ENCODE measurements at regions not wholly inside any gene's neighbourhood (a gene's known extent, or its start where the extent isn't known, plus 50 kb on each side); places are given as distances from the start of the nearest gene placed in this dataset.

- no peak for TF ChIP-seq CTCF (IDR thresholded peaks at IDR 0.05)
- no peak for DNase-seq
- intact Hi-C loops (cut with micrococcal nuclease), result no loop called here
- Mint-ChIP-seq H3K36me3 (ENCODE audit: low read depth) (no peaks in the 10 kb centered on the region), H3K27me3 (peaks cover 1% of the 10 kb centered on the region), H3K4me1 (ENCODE audit: low read depth) (no peaks in the 10 kb centered on the region), H3K9me3 (no peaks in the 10 kb centered on the region), H3K4me3 (no peak overlapping the region), H3K27ac (no peak overlapping the region)
- no peak for ATAC-seq
- ChIA-PET CTCF (no interaction called here), POLR2A (no interaction called here)
These were observed 169.3 kb downstream of the MACROH2A1 start for GRCh38 chr5:135229679-135230132.

DNA sequence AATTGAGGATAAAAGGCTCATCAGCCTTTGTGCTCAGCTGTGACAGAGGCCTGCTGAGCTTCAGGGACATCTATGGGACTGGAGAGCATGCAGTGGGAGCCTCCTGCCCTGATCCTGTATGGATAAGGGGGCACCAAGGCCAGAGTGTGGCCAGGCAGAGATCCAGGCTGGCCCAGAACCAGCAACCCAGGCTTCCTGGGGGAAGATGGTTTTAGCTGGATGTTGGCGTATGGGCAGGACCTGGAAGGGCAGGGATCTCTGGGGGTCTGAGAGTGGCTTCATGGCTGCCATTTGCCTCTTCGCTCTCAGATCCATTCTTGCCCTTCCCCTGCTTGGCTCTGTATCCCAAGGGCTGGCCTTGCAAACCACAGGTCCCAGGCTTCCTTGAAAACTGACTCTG lies 169.9 kb downstream of the MACROH2A1 start:
- ChIA-PET POLR2A (no interaction called here), CTCF (no interaction called here)
- Mint-ChIP-seq H3K4me1 (ENCODE audit: low read depth) (no peaks in the 10 kb centered on the region), H3K4me3 (no peak overlapping the region), H3K27ac (no peak overlapping the region), H3K27me3 (peaks cover 1% of the 10 kb centered on the region), H3K36me3 (ENCODE audit: low read depth) (no peaks in the 10 kb centered on the region), H3K9me3 (no peaks in the 10 kb centered on the region)
- intact Hi-C loops (cut with micrococcal nuclease), result no loop called here
- ATAC-seq (no peak), DNase-seq (no peak)
- TF ChIP-seq CTCF (IDR thresholded peaks at IDR 0.05), result no peak

DNA sequence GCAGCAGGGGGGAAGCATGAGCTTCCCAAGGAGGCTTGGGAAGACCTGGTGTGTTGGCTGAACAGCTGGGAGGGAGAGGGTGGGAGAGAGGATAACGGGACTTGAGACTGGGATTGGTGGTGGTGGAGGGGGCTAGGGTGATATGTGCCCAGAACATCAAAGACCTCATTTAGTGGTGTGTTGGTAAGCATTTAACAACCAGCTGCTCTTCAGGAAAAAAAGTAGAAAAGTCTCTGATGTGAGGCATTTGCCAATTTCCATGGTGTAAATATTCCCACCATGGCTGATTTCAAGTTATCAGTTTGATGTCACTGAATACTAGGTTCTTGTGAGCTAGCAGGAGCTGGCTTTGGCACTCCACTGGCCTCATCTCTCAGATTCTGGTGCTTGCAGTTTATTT lies 170.8 kb downstream of the MACROH2A1 start:
- POLR2A ChIA-PET, result no interaction called here
- Mint-ChIP-seq H3K36me3 (ENCODE audit: low read depth) (no peaks in the 10 kb centered on the region), H3K4me1 (ENCODE audit: low read depth) (no peaks in the 10 kb centered on the region), H3K27ac (no peak overlapping the region), H3K4me3 (no peak overlapping the region), H3K9me3 (no peaks in the 10 kb centered on the region), H3K27me3 (peaks cover 1% of the 10 kb centered on the region)
- CTCF ChIA-PET, result interaction anchor here (1.4 kb wide), 1 partner anchor 9 kb away, joined by 4 read pairs; no protein-coding TSS in a partner anchor
- no peak for TF ChIP-seq CTCF (IDR thresholded peaks at IDR 0.05)
- intact Hi-C loops (cut with micrococcal nuclease), result no loop called here
- ATAC-seq, result no peak
- DNase-seq, result no peak

- ATAC-seq, result no peak
- CTCF ChIA-PET, result interaction anchor here (1.4 kb wide), 1 partner anchor 10 kb away, joined by 4 read pairs; no protein-coding TSS in a partner anchor
- Mint-ChIP-seq H3K27ac (no peak overlapping the region), H3K36me3 (ENCODE audit: low read depth) (no peaks in the 10 kb centered on the region), H3K9me3 (no peaks in the 10 kb centered on the region), H3K4me1 (ENCODE audit: low read depth) (no peaks in the 10 kb centered on the region), H3K27me3 (peaks cover 1% of the 10 kb centered on the region), H3K4me3 (no peak overlapping the region)
- intact Hi-C loops (cut with micrococcal nuclease), result no loop called here
- no peak for DNase-seq
- TF ChIP-seq CTCF (IDR thresholded peaks at IDR 0.05), result no peak
- POLR2A ChIA-PET, result no interaction called here
These were observed 171.7 kb downstream of the MACROH2A1 start for GRCh38 chr5:135227064-135228022.

- CTCF ChIA-PET, result no interaction called here
- no peaks in the 10 kb centered on the region for H3K9me3 Mint-ChIP-seq
- H3K27me3 Mint-ChIP-seq, result peaks cover 1% of the 10 kb centered on the region
- H3K27ac Mint-ChIP-seq, result no peak overlapping the region
- no peaks in the 10 kb centered on the region for H3K36me3 Mint-ChIP-seq (ENCODE audit: low read depth)
- POLR2A ChIA-PET, result interaction anchor here (1.0 kb wide), 1 partner anchor 15 kb away, joined by 3 read pairs; no protein-coding TSS in a partner anchor
- DNase-seq (no peak), ATAC-seq (no peak)
- H3K4me3 Mint-ChIP-seq, result no peak overlapping the region
- H3K4me1 Mint-ChIP-seq (ENCODE audit: low read depth), result no peaks in the 10 kb centered on the region
- no peak for TF ChIP-seq CTCF (IDR thresholded peaks at IDR 0.05)
- intact Hi-C loops (cut with micrococcal nuclease), result no loop called here
These were observed 173.0 kb downstream of the MACROH2A1 start for GRCh38 chr5:135225856-135226560.
